NCI-H460 (cell line): ENCODE measurements at regions not wholly inside any gene's neighbourhood (a gene's known extent, or its start where the extent isn't known, plus 50 kb on each side); places are given as distances from the start of the nearest gene placed in this dataset.

ENCODE experiments used
- DNase-seq: peaks from one replicate; pipeline ENCODE4 v3.0.0-alpha.2; 2016; ENCODE audit warnings: low read depth; ENCODE audit errors: extremely low read depth

DNA sequence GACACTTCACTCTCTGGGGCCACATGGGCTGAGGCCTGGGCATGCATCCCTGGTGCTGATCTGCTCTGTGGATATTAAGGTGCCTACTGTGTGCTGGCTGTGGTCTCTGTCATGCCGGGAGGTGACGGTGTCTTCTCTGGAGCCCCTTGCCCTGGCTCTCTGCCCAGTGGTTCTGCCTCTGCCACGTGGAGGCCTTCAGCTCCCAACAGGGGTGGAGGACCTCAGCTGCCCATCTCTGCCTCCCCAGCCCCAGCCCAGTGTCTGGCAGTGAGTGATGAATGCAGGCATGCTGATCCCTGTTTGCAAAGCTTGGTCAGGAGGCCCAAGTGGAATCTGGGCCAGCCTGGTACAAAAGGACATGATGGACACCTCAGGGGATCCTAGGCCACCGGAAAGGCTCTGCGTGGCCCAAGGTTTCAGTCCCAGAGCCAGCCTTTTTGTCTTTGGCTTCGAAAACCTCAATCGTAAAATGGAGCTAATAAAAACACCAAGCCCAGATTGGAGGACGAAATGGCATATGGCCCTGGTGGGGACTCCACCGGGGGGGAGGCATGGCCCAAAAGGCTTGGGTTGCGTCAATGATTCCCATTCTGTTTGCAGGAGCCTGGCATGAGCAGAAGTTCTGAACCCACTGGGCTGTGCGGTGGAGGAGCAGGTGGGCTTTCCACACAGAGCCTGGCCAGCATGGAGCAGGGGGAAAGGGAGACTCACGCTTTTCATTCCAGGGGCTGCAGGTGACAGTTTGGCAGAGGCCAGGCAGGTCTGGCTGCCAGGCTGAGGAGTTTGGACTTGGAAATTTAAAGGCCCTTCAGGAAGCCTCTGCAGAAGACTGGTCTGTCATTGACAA lies 54.7 kb upstream of the KLF13 start:
- DNase-seq = no peak

DNA sequence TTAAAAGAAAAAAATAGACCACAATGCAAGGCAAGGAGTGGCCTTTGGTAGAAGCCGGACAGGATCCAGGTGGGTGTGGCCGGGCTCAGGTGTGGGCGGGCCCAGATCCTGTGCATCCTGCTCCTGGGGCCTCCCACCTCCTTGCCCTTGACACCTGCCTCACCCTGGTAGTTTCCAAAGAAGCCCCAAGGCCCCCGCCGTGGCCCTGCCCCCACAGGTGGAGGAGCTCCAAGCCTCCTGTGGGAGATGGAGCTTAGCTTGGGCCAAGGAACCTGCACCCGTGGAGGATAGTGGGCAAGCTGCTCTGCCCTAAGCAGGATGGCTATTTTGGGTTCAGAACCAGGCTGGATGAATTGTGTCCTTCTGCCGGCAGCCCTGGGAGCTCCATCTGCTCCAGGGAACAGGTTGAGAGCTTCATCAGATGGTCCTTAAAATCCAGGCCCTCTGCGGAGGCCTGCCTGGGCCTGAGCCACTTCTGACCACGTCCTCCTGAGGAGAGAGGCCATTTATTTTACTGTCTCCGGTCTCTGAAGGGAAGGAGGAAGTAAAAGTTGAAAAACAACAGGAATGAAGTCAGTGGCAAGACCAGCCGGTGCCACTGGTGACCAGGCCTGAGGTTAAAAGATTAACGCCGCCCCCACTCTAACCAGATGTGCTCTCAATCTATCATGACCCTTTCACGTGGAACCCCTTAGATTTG lies 53.9 kb upstream of the KLF13 start:
- no peak for DNase-seq

DNA sequence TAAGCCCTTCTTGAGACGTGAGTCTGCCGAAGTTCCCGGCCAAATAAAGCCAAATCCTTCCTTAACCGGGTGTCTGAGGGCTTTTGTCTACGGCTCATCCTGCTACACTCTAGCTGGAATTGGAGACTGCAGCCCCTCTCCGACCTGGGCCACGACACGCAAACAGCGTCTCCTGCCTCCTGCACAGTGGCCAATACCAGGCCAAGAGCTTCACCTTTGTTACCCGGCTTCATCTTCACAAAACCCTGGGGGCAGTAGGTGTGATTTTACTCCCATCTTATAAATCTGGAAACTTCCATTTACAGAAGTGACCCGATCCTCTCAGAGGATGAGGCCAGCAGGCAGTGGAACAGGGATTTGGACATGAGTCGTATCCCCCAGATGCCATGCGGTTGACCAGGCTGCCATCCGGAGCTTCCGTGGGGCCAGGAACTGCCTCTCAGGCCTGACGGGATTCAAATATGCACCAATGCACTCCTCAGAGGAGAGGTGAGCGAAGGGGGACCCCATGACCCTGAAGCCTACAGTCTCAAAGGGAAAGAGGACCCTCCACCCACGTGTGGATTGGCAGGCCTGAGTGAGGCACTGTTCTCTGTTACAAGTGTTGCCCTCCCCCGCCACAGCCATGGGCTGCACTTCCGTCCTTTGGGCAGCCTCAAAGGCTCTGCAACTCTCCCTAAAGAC lies 53.2 kb upstream of the KLF13 start:
- no peak for DNase-seq

DNA sequence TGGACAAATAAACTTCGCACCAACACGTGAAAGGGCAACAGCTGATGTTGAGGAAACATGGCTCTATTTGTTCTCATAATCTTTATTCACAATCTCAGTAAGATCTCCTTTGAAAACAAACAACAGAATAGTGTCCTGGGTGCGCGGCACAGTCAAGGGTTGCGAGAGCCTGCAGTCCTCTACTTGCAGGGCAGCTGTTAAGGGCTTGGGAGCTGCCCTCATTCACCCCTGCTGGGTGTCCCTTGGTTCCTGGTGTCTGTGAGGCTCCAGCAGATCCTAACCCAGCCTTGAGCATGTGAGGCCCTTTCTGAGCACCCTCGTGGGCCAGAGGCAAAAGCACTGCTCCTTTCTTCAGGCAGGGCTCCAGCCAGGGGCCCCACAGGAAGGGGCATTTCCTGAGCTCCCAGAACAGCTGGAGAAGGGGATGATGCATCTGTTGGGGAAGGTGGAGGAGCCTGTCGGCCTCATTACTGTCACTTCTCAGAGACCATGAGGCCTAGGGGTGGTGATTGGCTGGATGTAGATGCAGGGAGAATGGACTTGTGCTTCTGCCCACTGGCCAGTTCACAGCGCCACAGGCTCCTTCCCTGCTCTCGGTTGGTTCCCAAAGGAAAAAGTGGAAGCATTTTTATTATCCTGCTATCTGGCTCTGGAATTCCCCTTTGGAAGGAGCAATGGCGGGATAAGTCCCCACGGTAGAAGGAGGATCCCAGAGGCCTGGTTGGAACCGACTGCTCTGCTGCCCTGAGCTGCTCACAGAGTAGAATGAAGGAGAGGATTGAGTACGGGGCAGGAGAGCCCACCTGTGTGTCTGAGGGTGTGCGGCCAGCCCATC lies 51.9 kb upstream of the KLF13 start:
- no peak for DNase-seq

DNA sequence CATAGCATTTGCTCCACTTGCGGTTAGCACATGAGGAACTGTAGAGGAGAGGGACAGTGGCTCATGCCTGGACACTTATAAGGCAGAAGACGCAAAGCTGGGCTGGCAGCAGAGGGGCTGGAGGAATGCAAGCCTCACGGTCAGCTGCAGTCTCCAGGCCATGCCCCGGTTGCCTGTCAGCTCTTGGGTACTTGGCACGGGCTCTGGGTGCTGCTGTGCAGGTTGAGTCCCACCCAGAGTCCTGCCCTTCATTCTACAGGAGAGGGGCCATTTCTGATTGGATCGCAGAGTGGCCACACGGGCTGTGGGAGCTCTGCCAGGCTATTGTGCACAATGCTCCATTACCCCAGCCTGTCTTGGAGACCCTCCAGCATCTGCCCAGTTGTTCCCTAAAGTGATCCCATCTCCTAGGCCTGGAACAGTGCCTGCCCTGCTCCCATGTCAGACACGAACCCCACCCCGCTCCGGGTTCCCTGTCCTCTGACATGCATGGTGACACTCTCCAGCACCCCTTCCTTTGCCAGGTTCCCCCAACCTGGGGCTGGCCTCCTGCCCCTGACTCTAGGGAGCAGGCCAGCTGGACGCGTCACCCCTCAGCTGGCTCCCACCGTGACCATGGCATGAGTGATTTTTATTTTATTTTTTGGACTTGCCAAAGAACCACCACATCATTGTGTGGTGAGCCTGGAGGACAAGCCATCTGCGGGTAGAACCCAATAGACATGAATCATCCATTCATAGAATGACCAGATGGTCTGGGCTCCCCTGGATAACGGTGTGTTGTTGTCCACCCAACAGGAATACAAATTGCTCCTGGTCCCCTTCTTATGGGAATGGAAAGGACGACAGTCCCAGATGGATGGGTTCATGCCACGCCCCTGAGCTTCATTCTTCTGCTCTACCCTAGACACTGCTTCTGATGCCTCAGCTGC lies 51.0 kb upstream of the KLF13 start:
- DNase-seq = no peak

DNA sequence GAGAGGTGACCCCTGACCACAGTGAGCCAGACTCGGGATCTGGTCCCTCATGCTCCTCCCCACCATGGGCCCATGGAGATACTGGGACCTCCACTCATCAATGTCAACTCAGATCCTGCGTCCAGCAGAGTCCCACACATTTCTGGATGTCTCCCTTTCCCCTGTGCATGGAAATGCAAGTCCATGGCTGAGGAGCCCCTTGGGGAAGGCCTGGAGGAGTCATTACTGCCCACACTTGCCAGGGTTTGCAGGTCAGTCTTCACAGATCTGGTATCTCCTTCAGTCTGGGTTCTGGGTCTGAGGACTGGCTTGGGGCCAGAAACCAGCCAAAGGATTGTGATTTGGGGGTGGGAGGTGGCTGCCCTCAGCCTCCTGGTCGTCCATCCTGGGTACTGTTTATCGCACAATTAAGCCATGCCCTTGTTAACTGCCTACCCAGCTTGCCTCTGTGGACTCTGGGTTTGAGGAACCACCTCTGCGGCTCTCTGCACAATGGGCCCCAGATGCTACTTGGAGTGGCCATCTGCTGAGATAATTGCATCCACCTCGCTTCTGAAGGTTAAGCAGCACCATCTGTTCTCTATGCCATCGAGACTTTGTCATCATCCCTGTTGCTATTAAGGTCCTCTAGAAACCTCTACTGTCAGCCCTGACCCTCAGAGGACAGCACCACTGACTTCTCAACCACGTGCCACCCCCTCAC lies 49.9 kb upstream of the KLF13 start:
- DNase-seq = no peak
